ENCODE measurements at regions not wholly inside any gene's neighbourhood (a gene's known extent, or its start where the extent isn't known, plus 50 kb on each side); places are given as distances from the start of the nearest gene placed in this dataset.

DNA sequence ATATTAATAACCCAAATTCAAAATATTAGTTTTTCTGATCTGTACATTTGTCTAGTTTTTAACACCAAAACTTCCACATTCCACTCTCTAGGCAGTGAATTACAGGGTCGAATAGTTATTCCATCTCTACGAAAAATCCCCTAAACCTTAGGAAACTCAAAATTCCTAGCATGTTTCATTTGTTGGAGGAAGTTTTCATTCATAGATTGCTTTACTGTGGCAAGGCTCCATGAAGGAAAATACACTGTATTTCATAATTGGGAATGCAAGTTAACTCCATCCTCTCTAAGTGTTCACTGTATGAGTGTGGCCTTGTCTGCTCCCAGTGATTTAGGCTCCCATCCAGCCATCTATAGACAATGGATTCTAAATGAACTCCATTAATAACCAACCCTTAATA is 296.1 kb downstream of the TENT5A start:
- Histone ChIP-seq H4K20me1 (replicated peaks; ENCODE audit: insufficient read depth) (no peaks in the 10 kb centered on the region), H3K9me2 (ENCODE audit: insufficient read depth) (peaks cover 7% of the 10 kb centered on the region; the same call in 1 of the 2 replicates), H3K4me1 (ENCODE audit: insufficient read depth) (no peaks in the 10 kb centered on the region), H3K4me3 (no peak overlapping the region), H2AFZ (no peak overlapping the region), H3K79me2 (replicated peaks; ENCODE audit: insufficient read depth) (no peaks in the 10 kb centered on the region), H3K27me3 (ENCODE audit: insufficient read depth) (no peaks in the 10 kb centered on the region), H3K27ac (ENCODE audit: low read depth) (no peak overlapping the region), H3K4me2 (no peak overlapping the region), H3K36me3 (ENCODE audit: insufficient read depth) (no peaks in the 10 kb centered on the region), H3F3A (replicated peaks; ENCODE audit: low read depth) (no peaks in the 10 kb centered on the region)
- no peak for TF ChIP-seq ZNF331 (CRISPR knock-in tag; IDR thresholded peaks at IDR 0.05; ENCODE audit: low read depth)
- no peak for TF ChIP-seq POLR2AphosphoS5 (IDR thresholded peaks at IDR 0.05; ENCODE audit: low read depth)
- TF ChIP-seq EZH2phosphoT487 (IDR thresholded peaks at IDR 0.05; ENCODE audit: unreplicated experiment), result no peak
- TF ChIP-seq, protein P1, sequence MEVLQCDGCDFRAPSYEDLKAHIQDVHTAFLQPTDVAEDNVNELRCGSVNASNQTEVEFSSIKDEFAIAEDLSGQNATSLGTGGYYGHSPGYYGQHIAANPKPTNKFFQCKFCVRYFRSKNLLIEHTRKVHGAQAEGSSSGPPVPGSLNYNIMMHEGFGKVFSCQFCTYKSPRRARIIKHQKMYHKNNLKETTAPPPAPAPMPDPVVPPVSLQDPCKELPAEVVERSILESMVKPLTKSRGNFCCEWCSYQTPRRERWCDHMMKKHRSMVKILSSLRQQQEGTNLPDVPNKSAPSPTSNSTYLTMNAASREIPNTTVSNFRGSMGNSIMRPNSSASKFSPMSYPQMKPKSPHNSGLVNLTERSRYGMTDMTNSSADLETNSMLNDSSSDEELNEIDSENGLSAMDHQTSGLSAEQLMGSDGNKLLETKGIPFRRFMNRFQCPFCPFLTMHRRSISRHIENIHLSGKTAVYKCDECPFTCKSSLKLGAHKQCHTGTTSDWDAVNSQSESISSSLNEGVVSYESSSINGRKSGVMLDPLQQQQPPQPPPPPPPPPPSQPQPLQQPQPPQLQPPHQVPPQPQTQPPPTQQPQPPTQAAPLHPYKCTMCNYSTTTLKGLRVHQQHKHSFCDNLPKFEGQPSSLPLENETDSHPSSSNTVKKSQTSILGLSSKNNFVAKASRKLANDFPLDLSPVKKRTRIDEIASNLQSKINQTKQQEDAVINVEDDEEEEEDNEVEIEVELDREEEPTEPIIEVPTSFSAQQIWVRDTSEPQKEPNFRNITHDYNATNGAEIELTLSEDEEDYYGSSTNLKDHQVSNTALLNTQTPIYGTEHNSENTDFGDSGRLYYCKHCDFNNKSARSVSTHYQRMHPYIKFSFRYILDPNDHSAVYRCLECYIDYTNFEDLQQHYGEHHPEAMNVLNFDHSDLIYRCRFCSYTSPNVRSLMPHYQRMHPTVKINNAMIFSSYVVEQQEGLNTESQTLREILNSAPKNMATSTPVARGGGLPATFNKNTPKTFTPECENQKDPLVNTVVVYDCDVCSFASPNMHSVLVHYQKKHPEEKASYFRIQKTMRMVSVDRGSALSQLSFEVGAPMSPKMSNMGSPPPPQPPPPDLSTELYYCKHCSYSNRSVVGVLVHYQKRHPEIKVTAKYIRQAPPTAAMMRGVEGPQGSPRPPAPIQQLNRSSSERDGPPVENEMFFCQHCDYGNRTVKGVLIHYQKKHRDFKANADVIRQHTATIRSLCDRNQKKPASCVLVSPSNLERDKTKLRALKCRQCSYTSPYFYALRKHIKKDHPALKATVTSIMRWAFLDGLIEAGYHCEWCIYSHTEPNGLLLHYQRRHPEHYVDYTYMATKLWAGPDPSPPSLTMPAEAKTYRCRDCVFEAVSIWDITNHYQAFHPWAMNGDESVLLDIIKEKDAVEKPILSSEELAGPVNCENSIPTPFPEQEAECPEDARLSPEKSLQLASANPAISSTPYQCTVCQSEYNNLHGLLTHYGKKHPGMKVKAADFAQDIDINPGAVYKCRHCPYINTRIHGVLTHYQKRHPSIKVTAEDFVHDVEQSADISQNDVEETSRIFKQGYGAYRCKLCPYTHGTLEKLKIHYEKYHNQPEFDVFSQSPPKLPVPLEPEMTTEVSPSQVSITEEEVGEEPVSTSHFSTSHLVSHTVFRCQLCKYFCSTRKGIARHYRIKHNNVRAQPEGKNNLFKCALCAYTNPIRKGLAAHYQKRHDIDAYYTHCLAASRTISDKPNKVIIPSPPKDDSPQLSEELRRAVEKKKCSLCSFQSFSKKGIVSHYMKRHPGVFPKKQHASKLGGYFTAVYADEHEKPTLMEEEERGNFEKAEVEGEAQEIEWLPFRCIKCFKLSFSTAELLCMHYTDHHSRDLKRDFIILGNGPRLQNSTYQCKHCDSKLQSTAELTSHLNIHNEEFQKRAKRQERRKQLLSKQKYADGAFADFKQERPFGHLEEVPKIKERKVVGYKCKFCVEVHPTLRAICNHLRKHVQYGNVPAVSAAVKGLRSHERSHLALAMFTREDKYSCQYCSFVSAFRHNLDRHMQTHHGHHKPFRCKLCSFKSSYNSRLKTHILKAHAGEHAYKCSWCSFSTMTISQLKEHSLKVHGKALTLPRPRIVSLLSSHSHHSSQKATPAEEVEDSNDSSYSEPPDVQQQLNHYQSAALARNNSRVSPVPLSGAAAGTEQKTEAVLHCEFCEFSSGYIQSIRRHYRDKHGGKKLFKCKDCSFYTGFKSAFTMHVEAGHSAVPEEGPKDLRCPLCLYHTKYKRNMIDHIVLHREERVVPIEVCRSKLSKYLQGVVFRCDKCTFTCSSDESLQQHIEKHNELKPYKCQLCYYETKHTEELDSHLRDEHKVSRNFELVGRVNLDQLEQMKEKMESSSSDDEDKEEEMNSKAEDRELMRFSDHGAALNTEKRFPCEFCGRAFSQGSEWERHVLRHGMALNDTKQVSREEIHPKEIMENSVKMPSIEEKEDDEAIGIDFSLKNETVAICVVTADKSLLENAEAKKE (CRISPR knock-in tag; IDR thresholded peaks at IDR 0.05), result no peak
- no peak for TF ChIP-seq STAT1 (IDR thresholded peaks at IDR 0.05; ENCODE audit: unreplicated experiment)
- TF ChIP-seq, protein P2, sequence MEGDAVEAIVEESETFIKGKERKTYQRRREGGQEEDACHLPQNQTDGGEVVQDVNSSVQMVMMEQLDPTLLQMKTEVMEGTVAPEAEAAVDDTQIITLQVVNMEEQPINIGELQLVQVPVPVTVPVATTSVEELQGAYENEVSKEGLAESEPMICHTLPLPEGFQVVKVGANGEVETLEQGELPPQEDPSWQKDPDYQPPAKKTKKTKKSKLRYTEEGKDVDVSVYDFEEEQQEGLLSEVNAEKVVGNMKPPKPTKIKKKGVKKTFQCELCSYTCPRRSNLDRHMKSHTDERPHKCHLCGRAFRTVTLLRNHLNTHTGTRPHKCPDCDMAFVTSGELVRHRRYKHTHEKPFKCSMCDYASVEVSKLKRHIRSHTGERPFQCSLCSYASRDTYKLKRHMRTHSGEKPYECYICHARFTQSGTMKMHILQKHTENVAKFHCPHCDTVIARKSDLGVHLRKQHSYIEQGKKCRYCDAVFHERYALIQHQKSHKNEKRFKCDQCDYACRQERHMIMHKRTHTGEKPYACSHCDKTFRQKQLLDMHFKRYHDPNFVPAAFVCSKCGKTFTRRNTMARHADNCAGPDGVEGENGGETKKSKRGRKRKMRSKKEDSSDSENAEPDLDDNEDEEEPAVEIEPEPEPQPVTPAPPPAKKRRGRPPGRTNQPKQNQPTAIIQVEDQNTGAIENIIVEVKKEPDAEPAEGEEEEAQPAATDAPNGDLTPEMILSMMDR (conservative IDR thresholded peaks at IDR 0.05; ENCODE audit: low read depth in 2 of 2), result no peak
- TF ChIP-seq, protein P3, sequence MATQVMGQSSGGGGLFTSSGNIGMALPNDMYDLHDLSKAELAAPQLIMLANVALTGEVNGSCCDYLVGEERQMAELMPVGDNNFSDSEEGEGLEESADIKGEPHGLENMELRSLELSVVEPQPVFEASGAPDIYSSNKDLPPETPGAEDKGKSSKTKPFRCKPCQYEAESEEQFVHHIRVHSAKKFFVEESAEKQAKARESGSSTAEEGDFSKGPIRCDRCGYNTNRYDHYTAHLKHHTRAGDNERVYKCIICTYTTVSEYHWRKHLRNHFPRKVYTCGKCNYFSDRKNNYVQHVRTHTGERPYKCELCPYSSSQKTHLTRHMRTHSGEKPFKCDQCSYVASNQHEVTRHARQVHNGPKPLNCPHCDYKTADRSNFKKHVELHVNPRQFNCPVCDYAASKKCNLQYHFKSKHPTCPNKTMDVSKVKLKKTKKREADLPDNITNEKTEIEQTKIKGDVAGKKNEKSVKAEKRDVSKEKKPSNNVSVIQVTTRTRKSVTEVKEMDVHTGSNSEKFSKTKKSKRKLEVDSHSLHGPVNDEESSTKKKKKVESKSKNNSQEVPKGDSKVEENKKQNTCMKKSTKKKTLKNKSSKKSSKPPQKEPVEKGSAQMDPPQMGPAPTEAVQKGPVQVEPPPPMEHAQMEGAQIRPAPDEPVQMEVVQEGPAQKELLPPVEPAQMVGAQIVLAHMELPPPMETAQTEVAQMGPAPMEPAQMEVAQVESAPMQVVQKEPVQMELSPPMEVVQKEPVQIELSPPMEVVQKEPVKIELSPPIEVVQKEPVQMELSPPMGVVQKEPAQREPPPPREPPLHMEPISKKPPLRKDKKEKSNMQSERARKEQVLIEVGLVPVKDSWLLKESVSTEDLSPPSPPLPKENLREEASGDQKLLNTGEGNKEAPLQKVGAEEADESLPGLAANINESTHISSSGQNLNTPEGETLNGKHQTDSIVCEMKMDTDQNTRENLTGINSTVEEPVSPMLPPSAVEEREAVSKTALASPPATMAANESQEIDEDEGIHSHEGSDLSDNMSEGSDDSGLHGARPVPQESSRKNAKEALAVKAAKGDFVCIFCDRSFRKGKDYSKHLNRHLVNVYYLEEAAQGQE (IDR thresholded peaks at IDR 0.05; ENCODE audit: unreplicated experiment), result no peak
- TF ChIP-seq CREB1 (CRISPR knock-in tag; IDR thresholded peaks at IDR 0.05; ENCODE audit: low read depth), result no peak
- no peak for TF ChIP-seq JUNB (IDR thresholded peaks at IDR 0.05; ENCODE audit: unreplicated experiment)
- TF ChIP-seq NANOG (IDR thresholded peaks at IDR 0.05; ENCODE audit: borderline replicate concordance), result no peak
- TF ChIP-seq, protein P4, sequence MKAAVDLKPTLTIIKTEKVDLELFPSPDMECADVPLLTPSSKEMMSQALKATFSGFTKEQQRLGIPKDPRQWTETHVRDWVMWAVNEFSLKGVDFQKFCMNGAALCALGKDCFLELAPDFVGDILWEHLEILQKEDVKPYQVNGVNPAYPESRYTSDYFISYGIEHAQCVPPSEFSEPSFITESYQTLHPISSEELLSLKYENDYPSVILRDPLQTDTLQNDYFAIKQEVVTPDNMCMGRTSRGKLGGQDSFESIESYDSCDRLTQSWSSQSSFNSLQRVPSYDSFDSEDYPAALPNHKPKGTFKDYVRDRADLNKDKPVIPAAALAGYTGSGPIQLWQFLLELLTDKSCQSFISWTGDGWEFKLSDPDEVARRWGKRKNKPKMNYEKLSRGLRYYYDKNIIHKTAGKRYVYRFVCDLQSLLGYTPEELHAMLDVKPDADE (IDR thresholded peaks at IDR 0.05), result no peak
- TF ChIP-seq ZNF114 (CRISPR knock-in tag; IDR thresholded peaks at IDR 0.05), result no peak
- no peak for TF ChIP-seq EZH2 (IDR thresholded peaks at IDR 0.05; ENCODE audit: low read depth, unreplicated experiment)
- H3K9me3 Mint-ChIP-seq, result peaks cover 4% of the 10 kb centered on the region; the same call in 2 of the 3 replicates
- H3K4me1 Mint-ChIP-seq, result no peaks in the 10 kb centered on the region
- DNase-seq (ENCODE audit: low spot score), result no peak
- no peaks in the 10 kb centered on the region for H3K27me3 Mint-ChIP-seq (ENCODE audit: insufficient read depth, low read depth, poor library complexity)
- H3K4me3 Mint-ChIP-seq, result no peak overlapping the region
- no peak for ATAC-seq
- H3K36me3 Mint-ChIP-seq (ENCODE audit: low read depth), result no peaks in the 10 kb centered on the region; the same call in 2 of the 3 replicates
- H3K27ac Mint-ChIP-seq, result no peak overlapping the region

Data from GM23338 (cell line).